ENCODE measurements at regions not wholly inside any gene's neighbourhood (a gene's known extent, or its start where the extent isn't known, plus 50 kb on each side); places are given as distances from the start of the nearest gene placed in this dataset.
"Not testable (repeated sequence)": the region's sequence is repeated elsewhere in the genome, so short reads cannot be mapped to it uniquely, and the experiment has no call there.

GRCh38 chr14:105628126-105628525 is 101.7 kb downstream of the TMEM121 start:
- TF ChIP-seq YY1 (IDR thresholded peaks at IDR 0.05; ENCODE audit: insufficient read depth, insufficient read length); SUZ12 (IDR thresholded peaks at IDR 0.05; ENCODE audit: extremely low read depth, insufficient read depth, insufficient read length); ZNF274 (IDR thresholded peaks at IDR 0.05; ENCODE audit: low read depth, low read length): not testable (repeated sequence)

Data from NT2/D1 (cell line).